GM19463 (cell line): ENCODE measurements at regions not wholly inside any gene's neighbourhood (a gene's known extent, or its start where the extent isn't known, plus 50 kb on each side); places are given as distances from the start of the nearest gene placed in this dataset.
"Not testable (repeated sequence)": the region's sequence is repeated elsewhere in the genome, so short reads cannot be mapped to it uniquely, and the experiment has no call there.

Experiments
- ATAC-seq: cut with Tn5 transposase; IDR thresholded peaks from one replicate; pipeline ENCODE4 v1.9.1; 2021; ENCODE audit warnings: mild to moderate bottlenecking, moderate library complexity; ENCODE audit not compliant: unreplicated experiment

DNA sequence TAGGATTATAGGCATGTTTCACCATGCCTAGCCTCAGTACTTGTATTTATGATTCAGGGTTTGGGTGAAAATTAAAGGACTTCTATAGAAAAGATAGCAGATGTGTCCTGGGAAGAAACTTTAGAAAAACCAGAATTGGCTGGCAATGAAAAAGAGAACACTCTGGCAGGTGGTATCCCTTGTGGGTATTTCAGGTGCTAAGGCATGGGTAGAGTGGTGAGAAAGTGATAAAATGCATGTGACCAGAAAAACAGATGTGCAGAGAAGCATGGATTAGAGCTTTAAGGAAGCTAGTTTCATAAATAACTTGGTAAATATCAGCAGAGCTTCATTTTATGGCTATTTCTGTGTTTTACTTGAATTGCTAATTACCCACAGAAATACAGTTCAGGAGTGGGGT lies 622.2 kb downstream of the DOK5 start:
- ATAC-seq = no peak

DNA sequence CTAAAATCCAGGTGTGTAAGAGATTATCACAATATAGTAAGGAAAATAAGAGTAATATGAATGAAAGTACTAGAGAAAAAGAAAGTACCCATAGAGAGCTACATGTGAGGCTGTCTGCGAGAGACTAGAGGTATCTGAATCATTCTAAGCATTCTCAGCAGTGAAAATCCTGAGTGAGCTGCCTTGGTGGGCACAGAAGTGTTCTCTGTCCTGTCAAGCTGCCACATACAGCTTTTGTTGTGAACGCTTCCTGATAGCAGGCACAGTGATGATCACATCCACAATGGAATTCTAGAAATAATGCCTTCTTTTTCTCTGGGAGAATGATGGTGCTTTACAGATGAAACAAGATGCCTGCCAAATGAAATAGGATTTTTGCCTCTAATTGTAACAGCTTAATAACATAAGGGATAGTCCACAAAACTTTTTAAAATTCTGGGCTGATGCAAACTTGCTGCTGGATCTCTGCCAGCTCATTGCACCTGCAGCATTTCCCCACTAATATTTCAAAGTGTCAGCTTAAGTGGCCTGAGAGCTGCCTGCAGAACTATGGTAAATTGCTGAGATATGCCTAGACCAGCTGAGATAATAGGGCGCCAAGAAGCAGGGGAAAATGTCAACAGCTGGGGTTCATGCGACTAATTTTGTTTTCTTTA lies 620.5 kb downstream of the DOK5 start:
- no peak for ATAC-seq

DNA sequence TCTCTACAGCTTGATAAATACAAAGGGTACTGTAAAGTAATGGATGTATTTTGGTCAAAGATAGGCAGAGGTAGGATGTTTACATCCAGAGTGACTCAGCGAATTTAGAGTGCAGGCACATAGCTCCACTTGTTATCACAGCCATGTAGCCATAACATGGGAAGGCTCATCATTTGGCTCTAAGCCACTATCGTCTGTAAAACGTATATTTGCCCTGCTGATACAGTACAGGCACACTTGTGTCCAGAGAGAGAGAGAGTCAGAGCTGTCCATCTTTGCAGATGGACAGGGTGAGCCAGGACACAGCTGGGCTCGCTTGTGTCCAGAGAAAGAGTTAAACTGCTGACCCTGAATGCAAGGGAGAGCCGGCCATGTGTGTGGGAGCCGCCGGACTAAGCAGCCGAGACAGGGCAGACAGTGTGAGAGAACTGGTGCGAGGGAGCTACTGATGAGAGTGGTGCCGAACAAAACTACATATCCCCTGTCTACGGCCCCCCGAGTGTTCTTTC lies 619.0 kb downstream of the DOK5 start:
- no peak for ATAC-seq

DNA sequence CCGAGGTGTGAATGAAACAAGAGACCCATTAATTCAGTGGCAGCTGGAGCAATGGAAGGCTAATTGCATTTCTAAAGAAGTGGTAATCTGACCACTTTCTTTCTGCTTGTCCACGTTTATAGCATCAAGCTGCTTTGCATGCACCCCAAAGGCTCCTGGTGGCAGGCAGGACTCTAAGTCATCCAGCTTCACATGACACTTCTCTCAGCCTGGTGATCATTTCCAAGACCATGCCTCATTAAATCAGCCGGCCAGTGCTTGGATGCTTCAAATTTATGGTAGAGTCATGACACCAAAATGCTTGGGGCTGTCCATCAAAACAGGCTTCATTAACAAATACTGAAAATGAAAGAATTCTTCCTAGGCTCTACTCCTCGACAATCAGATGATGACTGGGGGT lies 614.9 kb downstream of the DOK5 start:
- no peak for ATAC-seq

DNA sequence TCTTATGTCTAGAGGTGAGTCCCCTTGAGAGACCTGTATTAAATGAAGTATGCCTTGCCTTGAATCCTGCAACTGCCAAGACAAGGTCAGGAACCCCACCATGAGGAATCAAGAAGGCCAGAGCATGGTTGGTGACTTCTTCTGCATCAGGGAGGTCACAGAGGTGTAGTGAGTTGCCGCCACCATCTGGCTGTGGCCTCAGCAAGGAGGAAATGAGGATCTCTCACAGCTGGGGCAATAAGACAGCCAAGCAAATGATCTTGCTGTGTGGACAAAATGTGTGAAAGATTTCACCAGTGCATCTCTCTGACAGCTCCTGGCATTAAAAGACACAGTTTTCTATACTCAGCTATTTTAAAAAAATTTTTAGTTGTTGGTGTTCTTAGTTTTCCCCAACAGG lies 611.0 kb downstream of the DOK5 start:
- no peak for ATAC-seq

DNA sequence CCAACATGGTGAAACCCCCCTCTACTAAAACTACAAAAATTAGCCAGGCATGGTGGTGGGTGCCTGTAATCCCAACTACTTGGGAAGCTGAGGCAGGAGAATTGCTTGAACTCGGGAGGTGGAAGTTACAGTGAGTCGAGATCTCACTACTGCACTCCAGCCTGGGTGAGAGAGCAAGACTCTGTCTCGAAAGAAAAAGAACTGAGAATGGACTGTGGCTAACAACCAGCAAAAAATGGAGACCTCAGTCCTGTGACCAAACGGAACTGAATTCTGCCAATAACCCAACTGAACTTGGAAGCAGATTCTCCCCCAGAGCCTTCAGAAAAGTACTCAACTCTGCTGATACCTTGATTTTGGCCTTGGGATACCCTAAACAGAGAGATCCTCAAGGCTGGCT lies 604.5 kb downstream of the DOK5 start:
- ATAC-seq = no peak

DNA sequence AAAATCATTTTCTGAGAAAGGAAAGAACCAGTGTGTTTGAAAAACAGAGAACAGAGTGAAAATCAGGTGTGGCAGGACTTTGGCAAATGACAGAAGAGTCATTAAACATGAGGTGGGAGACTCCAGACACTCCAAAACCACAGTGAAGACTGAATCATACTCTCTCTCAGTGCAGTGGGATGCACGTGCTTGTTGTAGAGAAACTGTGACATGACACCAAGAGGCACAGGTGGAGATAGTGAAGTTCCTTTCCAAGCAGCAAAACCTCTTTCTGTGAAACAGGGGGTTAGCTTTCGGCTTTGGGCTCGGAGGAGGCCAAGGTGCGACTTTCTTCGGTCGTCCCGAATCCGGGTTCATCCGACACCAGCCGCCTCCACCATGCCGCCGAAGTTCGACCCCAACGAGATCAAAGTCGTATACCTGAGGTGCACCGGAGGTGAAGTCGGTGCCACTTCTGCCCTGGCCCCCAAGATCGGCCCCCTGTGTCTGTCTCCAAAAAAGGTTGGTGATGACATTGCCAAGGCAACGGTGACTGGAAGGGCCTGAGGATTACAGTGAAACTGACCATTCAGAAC lies 599.0 kb downstream of the DOK5 start:
- not testable (repeated sequence) for ATAC-seq

DNA sequence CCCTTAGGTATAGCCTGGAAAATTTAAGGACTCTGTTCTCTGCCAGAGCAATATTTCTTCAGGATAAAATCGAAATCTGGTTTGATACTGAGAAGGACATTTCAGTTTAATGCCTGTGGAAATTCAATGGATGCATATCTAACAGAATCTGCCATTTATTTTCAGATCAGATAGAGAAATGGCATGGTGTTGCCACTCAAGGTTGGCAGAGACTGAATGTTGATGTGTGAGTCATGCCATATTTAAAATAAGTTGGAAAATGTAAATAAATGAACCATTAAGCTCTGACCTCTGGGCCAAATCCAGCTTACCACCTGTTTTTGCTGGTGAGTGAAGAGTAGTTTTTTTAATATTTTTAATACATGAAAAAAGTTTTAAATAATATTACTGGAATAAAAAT lies 594.6 kb downstream of the DOK5 start:
- no peak for ATAC-seq

DNA sequence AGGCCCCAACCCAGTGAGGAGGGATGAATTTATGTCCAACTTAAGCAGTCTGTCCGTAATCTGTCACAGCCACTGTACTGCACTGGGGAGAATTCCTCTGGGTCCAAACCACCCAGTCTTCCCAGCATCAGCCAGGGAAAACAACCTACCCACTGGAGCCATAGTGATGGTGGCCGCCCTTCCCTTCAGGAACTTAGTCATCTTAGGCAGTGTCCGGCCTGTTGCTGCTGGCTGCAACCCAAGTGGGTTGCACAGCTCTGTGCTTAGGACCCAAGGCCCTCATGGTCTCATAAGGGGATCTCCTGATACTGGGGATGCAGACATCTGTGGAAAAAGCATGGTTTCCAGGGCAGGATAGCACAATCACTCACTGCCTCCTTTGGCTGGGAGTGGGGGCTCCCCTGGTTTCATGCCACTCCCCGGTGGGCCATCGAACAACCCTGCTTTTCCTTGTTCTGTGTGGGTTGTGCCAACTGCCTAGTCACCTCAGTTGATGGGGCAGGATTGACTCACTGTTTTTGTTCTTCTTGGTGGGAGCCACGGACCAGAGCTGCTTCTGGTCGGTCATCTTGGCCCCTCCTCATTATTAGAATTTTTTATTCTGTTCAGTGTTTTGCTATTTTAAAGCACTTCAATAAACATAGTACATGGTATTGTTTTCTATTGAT lies 591.9 kb downstream of the DOK5 start:
- no peak for ATAC-seq

DNA sequence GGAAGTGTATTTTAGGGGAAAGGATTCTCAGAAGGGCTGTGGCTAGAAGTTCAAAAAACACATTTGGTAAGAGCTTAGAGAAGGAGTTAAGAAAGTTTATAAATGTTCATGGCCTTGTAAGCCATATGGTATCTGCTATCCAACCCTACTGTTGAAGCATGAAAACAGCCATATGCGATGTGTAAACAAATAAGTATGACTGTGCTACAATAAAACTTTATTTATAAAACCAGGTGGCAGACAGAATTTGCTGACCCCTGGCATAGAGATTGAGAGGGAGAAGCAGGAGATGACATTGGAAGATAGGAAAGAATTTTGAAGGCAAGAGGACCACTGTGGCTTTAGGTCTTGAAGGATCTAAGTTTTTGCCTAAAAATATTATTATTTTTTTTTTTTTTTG lies 583.5 kb downstream of the DOK5 start:
- ATAC-seq = no peak

DNA sequence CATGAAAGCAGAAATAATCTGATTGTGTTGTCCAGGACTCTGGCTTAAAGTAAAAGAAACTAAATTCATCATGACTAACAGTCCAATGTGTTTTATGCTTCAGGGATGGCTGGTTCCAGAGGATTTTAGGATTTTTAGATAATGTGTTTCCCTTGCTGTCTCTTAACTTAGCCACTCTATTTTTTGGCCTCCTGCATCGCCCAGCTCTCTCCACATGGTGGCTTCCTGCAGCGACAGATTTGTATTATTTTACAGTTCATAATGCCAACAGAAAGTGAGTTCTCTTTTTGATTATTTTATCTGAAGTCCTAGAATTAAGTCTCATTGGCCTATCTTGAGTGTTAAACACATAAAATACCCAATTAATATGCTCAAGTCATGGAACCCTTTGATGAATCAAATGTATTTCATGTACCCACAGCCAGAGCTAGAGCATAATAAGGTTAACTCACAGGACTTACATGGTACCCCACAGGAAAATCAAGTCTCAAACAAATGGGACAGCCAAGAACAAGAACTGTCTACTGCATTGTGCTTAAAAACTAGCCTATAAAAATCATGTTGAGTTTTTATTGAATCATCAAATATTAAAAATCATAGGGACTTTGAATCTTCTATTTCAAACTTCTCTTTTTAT lies 582.5 kb downstream of the DOK5 start:
- no peak for ATAC-seq

DNA sequence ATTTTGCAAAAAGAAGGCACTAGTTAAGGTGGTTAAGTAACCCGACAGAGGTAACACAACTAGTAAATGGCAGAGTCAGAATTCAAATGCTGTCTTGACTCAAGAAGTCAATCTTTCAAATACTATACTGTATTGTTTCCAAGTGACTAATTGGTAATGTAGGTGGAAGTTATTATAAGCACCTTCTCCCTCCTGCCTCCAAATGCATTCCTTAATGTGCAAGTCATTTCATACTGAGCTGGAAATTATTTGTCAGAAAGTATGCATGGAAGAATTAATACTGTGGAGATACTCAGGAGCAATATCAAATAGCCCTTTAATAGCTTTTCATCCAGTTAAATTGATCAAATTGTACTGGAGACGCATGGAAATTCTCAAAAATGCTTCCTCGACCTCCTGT lies 579.1 kb downstream of the DOK5 start:
- no peak for ATAC-seq

DNA sequence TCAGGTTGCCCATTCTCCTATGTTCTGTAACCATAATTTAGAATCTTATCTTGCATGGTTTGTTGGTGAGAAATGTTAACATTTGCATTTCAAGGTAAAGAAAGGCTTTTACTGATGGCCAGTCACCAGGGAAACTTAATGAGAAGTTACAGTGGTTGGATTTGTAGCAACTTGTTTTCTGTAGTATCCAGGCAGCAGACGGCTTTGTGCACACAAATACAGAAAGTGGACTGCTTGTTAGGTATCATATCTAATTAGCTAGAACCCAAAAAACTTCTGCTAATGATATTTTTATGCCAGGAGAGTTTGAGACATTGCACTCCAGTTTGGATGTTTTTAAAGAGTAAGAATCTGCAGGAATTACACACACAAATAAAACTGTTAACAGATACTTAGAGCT lies 578.0 kb downstream of the DOK5 start:
- no peak for ATAC-seq

DNA sequence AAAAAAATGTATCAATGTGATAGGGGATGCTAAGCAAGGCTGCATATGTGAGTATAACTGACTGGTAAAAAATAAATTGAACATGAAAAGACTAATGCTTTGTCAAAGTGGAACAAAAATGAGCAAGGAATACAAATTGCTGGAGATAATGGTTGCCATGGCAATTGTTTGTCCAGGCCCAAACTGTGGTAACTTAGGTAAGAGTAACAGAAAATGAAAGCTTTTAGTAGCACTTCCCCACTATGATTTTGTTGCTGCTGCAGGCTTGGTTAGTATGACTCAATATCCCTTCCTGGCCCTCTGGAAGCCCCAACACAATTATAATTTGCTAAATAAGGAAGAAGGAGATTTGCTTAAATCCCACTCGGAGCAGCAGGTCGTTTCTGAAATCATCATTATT lies 577.1 kb downstream of the DOK5 start:
- peak; percentile 65 for ATAC-seq

DNA sequence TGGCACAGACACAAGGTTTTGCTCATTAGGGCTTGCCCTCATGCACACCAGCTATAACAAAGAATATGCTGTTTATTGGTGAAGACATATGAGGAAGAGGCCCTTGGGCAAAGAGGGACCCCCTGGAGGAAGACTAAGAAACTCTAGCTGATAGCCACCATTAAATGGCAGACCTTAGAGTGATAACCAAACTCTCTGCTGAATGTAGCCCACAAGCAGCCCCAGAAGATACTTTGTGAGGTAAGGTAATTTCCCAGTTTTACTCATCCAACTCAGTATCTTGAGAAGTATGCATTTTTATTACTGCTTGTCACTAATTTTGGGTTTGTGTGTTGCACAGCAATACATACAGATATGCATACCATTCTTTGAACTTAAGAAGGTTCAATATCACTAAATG lies 563.3 kb downstream of the DOK5 start:
- ATAC-seq = no peak

DNA sequence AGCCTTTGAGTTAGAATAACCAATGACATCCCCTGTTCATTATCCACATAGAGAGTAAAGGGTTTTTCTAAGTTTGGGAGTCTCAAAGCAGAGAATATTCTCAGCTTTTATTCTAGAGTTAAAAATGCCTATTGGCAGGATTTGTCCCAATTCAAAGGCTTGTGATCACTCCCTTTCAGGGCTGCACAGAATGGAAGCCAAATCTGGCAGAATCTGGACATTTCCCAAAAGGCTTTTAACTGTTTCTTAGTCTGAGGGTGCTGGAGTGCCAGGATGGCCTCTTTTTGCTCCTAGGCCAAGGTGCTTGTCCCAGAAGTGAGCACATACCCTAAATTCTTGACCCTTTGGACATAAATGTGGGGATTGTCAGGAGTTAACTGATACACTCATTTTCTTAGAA lies 556.6 kb downstream of the DOK5 start:
- no peak for ATAC-seq

DNA sequence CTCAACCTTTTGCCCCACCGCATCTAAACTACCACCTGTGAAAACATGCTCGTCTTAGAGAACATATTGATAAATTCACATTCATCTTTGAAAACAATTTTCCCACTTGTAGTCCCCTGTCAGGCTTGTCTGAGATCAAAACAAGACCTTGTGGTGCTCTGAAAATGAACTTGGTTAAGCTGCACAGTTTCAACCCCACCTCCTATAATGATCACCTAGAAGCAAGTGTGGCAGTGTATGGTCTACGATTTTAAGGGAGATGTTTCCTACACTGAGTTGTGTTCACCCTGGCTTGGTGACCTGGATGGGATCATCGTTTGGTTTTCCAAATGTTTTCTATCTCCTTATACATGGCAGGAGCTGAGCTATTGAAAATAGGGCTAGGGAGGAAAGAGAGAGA lies 539.4 kb downstream of the DOK5 start:
- ATAC-seq = no peak

DNA sequence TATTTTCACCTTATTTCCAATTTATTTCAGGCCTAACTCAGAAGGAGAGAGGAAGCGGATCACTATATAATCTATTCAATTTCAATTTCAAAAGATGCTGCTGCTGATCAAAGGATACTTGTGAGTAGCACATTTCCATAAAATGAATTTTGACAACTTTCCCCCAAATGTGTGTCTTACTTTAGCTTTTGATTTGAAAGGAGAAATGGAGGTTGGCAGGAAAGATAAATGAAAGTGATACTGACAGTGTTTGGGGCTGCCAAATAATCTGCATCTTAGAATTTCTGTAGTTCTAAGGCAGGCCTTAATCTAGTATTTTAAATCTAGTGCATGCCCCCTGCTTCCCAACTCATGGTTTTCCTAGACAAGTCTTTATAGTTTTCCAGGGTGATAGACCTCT lies 535.4 kb downstream of the DOK5 start:
- no peak for ATAC-seq

DNA sequence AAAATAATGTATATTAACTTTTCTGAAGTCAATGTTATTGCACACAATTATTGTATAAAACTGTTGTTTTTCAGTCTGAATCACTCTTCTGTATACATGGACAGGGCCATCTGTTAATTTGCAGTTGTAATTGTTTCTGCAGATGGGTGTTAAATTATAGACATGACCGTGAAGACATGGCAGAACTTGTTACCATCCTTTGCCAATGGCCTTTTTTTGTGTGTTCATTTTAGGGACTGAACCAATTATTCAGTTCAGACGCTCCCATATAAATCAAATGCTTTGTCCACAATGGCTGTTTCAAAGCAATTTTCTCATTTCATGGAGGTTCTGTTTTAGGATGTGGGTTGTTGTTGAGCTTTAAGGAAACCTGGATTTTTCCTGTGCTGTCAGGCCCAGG lies 533.7 kb downstream of the DOK5 start:
- ATAC-seq = no peak

DNA sequence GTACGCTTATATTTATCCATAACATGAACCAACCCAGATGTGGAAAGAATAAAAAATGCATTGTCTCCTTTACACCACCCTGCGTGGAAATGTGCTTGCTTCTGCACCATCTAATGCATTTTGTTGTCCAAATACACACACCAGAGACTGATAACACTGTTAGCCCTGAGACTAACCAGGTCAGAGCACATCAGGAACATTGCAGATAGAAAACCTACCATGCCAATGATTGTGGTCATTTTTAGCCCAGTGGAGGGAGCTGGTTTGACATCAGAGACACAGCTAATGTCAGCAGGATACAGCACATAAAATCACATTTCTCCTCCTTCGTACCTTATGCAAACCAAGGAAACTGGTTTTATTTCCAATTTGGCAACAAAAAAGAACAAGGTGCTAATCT lies 528.7 kb downstream of the DOK5 start:
- no peak for ATAC-seq

DNA sequence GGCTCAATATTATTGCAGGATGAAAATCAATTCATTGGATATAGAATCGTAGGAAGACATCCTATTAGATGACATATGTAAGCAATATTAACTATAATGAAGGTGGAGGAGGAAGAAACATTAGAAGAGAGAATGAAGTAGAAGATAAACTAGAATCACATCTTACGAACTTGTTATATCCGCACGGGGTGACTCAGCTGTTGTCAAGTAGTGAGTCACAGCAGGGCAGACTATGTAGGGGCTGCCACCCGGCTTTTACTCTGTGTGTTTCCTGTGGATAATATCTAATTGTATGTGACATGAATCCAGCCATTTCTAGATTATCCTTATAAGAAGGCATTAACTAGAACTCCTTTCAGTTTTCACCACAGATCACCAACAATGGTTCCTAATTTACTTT lies 520.2 kb downstream of the DOK5 start:
- no peak for ATAC-seq

DNA sequence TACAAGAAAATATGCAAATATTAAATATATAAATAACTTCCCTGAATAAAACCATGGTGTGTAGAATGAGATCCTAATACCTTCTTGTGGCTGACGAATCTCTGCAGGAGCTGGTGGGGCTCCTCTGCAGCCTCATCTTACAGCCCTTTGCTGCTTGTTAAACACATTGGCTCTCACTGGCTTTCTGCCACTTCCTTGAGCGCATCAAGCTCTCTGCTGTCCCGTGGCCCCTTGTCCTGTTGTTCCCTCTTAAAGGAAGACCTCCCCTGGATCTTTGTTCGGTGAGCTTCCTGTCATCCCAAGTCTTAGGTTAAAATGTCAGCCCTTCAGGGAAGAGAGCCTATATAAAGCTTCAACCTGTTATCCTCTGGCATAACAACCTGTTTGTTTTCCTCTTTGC lies 519.6 kb downstream of the DOK5 start:
- ATAC-seq = no peak
